HG03139 (cell line): ENCODE measurements at regions not wholly inside any gene's neighbourhood (a gene's known extent, or its start where the extent isn't known, plus 50 kb on each side); places are given as distances from the start of the nearest gene placed in this dataset.
"Not testable (repeated sequence)": the region's sequence is repeated elsewhere in the genome, so short reads cannot be mapped to it uniquely, and the experiment has no call there.

Experiments used
- ATAC-seq: cut with Tn5 transposase; IDR thresholded peaks from one replicate; pipeline ENCODE4 v1.9.1; 2021; ENCODE audit not compliant: unreplicated experiment

DNA sequence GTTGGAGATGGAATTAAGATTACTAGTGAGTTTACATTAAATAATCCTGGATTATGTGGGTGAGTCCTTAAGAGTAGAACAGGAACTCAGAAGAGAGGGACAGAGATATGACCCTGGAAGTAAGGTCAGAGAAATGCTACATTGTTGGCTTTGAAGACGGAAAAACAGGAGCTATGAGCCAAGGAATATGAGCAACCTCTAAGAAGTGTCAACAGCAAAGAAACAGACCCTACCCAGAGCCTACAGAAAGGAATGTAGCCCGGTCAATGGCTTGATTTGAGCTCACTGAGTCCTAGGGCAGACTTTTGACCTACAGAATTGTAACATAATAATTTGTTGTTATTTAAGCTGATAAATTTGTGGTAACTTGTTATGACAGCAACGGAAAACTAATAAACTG is 304.9 kb downstream of the IPMK start:
- no peak for ATAC-seq

DNA sequence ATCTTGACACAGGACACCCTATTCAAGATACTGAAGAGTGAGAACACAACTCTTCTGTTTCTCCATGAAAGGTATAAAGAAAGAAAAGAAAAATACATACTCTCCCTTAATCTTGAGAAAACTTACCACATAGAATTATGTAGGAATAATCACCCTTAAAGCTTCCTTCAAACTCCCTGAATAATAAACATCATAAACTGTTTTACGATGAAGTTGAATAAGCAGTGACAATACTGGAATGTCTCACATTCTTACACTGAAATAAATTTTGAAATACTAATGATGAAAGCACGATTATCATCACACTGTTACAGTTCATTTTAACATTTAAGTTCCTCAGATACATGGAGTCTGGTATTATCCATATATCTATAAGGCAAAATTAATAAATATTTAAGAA is 306.2 kb downstream of the IPMK start:
- ATAC-seq = no peak

- no peak for ATAC-seq
Measured at GRCh38 chr10:57960406-57960805, 307.3 kb downstream of the IPMK start.

- no peak for ATAC-seq
Measured at GRCh38 chr10:57959318-57960006, 308.2 kb downstream of the IPMK start.

- ATAC-seq = no peak
Measured at GRCh38 chr10:57955076-57955475, 312.6 kb downstream of the IPMK start.

DNA sequence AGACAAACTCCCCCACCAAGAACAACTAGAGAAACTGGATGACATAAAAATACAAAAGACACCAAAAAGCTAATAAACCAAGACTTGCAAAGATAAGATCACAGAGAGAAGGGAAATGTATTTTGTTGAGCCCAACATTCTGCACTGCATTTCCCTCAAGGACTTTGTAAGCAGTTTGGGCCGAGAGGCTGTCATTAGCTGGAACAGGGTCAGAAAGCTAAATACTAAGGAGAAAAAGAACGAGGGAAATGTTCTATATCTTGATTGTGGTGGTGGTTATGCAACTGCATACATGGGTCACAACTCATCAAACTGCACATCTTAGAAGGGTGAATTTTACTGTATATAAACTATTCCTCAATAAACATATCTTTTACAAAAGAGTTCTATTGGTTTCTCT is 315.0 kb downstream of the IPMK start:
- ATAC-seq = no peak

DNA sequence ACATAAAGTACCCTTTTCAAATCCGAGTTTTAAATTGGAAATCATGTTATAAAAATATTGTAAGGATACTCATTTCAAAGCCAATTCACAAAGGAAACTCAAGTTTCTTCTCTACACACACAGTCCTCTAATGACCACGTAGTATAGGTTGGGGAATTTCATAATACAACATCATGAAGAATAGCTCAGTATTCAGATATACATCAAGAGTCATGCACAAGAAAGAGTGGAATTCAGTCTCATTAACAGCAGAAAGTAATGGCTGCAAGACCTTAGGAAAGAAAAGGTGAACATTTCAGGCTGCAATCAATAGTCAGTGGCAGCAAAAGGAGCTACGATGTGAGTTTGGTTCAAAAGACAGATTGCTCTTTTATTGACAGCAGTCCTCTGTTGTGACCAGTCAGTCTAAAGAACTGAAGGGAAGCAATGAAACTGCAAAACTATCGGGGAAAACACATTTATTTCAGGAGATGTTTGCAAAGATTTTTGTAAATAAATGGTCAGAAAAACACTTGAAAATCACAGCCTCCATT is 317.2 kb downstream of the IPMK start:
- ATAC-seq = no peak

- no peak for ATAC-seq
Measured at GRCh38 chr10:57948796-57949195, 318.9 kb downstream of the IPMK start.

DNA sequence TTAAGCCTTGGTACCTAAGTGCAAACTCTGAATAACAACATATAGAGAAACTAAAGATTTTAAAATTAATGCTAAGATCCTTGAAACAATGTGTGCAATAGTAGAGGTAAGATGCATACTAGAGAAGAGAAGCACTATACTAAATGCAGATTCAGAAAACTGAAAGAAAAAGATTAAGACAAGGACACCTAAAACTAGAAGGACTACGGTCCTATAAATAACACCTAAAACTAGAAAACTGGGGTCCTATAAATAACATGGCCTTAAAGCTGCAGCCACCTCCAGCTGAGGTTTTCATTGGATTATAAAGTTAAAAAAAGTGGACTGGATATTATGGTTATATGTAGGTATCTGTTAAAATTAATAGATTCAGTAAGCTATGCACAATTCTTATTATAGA is 320.9 kb downstream of the IPMK start:
- no peak for ATAC-seq

DNA sequence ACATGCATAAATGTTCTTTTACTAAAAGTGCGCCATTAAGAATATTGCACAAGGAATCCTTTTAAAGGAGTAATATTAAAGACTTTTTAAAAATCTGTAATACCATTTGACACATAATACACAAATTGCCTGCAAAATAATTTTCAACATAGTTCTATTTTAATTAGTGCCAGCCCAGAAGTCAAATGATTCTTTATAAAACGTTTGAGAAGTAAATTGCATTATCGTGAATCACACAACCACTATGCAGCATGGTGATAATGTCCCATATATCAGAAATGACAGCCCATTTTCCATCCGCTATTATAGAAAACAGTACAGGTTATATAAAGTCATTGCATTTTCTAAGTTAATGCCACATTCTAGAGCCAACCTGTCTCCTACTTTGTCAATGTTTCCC is 324.0 kb downstream of the IPMK start:
- no peak for ATAC-seq

DNA sequence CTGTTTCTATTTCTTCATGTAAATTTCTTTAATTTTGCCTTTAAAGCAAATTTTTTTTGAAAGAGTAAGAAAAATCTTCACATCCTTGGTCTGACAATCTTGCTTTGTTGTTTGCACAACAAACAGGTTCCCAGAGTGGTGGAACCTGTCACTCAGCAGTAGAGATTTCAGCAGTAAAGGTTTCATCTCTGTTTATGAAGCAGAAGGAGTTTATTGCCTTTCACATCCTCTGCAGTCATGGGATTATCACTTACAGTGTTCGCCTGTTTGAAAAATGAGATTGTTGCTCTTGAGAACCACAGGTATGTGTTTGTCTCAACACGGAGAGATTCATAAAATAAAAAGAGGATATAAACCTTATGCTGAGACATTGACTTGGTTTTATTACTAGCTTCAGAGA is 342.6 kb downstream of the IPMK start:
- no peak for ATAC-seq

- no peak for ATAC-seq
Measured at GRCh38 chr10:57921140-57921539, 346.6 kb downstream of the IPMK start.

- ATAC-seq = no peak
Measured at GRCh38 chr10:57919864-57920263, 347.8 kb downstream of the IPMK start.

DNA sequence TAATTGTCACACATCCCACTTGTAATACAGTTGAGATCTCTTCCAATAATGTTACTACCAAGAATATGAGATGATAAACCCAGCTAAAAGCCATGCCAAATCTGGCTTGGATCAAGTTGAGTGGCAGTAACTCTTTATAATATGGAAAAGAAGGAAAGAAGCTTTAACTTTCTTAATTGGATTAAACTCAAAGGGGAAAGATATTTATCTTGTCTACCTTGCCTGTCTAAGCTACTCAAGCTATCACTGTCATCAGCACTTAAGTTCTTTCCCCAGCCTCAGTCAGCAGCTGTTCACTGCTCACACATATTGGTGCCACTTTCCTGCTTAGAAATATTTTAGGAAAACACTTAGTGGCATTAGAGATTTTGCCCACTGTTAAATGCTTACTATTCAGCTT is 350.7 kb downstream of the IPMK start:
- no peak for ATAC-seq

DNA sequence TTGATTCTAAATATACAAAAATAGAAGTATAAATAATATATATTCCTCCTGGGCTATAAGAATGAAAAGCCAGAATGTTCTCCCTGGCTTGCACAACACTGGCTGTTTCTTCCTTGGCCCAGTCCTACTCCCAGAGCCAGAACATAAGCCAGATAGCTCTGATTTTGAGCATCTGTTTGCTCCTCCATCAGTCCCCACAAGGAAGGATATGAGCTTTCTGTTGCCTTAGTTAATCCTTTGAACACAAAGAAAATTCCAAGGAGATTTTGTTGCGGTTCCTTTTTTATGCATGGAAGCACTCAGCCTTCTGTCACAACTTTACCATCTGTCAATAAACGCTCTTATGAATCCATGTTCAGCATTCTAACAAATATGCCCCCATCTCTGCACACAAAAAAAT is 361.8 kb downstream of the IPMK start:
- no peak for ATAC-seq

- ATAC-seq = no peak
Measured at GRCh38 chr10:57905010-57905409, 362.7 kb downstream of the IPMK start.

DNA sequence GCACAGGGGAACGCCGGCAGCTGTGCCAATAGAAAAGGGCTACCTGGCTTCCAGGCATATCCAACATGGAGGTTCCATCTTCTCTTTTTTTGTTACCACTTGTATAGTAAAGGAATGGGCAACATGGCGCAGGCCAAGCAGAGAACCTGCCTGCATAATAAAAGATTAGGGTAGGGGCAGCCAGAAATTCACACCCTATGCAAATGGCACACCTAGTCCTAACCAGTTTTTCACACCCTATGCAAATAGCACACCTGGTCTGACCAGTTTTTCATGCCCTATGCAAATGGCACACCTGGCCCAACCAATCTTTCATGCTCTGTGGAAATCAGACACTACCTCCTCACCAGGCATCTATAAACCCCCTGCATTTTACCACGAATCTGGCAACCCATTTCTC is 369.5 kb downstream of the IPMK start:
- no peak for ATAC-seq

- ATAC-seq = no peak
Measured at GRCh38 chr10:57897611-57898010, 370.1 kb downstream of the IPMK start.

- no peak for ATAC-seq
Measured at GRCh38 chr10:57894361-57894760, 373.3 kb downstream of the IPMK start.

DNA sequence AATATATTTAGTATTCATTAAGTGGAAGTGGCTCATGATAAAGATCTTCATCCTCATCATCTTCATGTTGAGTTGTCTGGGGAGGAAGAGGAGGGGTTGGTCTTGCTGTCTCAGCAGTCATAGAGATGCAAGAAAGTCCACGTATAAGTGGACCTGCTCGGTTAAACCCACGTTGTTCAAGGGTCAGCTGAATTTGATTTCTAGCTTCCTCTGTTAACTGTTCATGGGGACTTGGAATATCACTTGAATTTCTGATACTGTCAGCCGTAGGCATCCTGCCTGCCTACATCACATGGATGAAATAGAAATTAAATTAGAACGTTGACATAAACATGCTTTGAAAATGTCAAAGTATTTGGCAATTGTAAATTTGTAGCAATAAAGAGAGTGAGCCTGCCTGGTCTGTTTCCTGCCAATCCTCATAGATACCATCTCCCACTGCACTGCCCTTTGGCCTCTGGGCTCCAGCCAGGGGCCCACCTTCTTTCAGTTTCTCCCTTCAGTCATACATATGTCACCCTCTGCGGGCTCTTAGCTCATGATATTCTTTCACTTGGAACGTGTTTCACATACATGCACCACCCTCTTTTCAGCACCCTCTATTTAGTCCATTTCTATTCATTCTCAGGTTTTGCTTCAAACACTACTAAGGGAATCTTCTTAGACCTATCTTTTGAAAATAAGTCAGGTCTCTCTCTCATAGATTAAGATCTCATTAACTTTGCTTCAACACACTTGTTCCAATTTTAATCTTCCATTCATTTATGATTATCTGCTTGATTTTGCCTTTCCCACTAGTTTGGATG is 376.3 kb downstream of the IPMK start:
- no peak for ATAC-seq

- no peak for ATAC-seq
Measured at GRCh38 chr10:57890691-57891090, 377.0 kb downstream of the IPMK start.

- not testable (repeated sequence) for ATAC-seq
Measured at GRCh38 chr10:57885618-57885968, 382.1 kb downstream of the IPMK start.
